GM23338 (cell line): ENCODE measurements at regions not wholly inside any gene's neighbourhood (a gene's known extent, or its start where the extent isn't known, plus 50 kb on each side); places are given as distances from the start of the nearest gene placed in this dataset.

Experiments used
- ATAC-seq: fragments of 200-7000 bp; cut with Tn5 transposase; 3 replicates; pipeline ENCODE4 v1.9.1; 2020
- DNase-seq: peaks from one replicate; pipeline ENCODE4 v3.0.0-alpha.2; 2015; ENCODE audit warnings: low spot score
- H2AFZ ChIP-seq: fragments of 200-600 bp; sonication (generic); 2 replicates; pipeline ENCODE4 v1.8.0; 2016; ENCODE audit warnings: antibody characterized with exemption, mild to moderate bottlenecking, moderate library complexity
- H3F3A ChIP-seq: fragments of 200-600 bp; sonication (generic); replicated peaks from 2 replicates; pipeline ENCODE4 v1.8.0; 2017; ENCODE audit warnings: antibody characterized with exemption, mixed run types, low read depth
- H3K27ac ChIP-seq: fragments of 200-600 bp; sonication (generic); 2 replicates; pipeline ENCODE4 v1.6.1; 2016; ENCODE audit warnings: low read depth
- H3K27me3 ChIP-seq: fragments of 200-600 bp; sonication (generic); 2 replicates; pipeline ENCODE4 v1.8.0; 2016; ENCODE audit warnings: mild to moderate bottlenecking, mixed run types, moderate library complexity; ENCODE audit not compliant: insufficient read depth
- H3K36me3 ChIP-seq: fragments of 200-600 bp; sonication (generic); 2 replicates; pipeline ENCODE4 v1.8.0; 2016; ENCODE audit warnings: mild to moderate bottlenecking; ENCODE audit not compliant: insufficient read depth
- H3K4me1 ChIP-seq: fragments of 200-600 bp; sonication (generic); 2 replicates; pipeline ENCODE4 v1.8.0; 2016; ENCODE audit warnings: mild to moderate bottlenecking, moderate library complexity; ENCODE audit not compliant: insufficient read depth
- H3K4me2 ChIP-seq: fragments of 200-600 bp; sonication (generic); 2 replicates; pipeline ENCODE4 v1.7.1; 2017; ENCODE audit warnings: mixed run types
- H3K4me3 ChIP-seq: fragments of 200-600 bp; sonication (generic); 2 replicates; pipeline ENCODE4 v1.6.1; 2016; ENCODE audit warnings: mixed run types
- H3K79me2 ChIP-seq: fragments of 200-600 bp; sonication (generic); replicated peaks from 2 replicates; pipeline ENCODE4 v1.8.0; 2017; ENCODE audit warnings: mild to moderate bottlenecking; ENCODE audit not compliant: insufficient read depth
- H3K9me2 ChIP-seq: fragments of 200-600 bp; sonication (generic); 2 replicates; pipeline ENCODE4 v1.8.0; 2017; ENCODE audit not compliant: insufficient read depth
- H4K20me1 ChIP-seq: fragments of 200-600 bp; sonication (generic); replicated peaks from 2 replicates; pipeline ENCODE4 v1.8.0; 2017; ENCODE audit warnings: mild to moderate bottlenecking; ENCODE audit not compliant: insufficient read depth
- H3K27ac Mint-ChIP-seq: 2 replicates; pipeline ENCODE4 v1.8.0; 2020; ENCODE audit warnings: inconsistent platforms, mild to moderate bottlenecking, moderate library complexity, mixed read lengths
- H3K27me3 Mint-ChIP-seq: 3 replicates; pipeline ENCODE4 v1.8.0; 2022; ENCODE audit warnings: low read depth, mild to moderate bottlenecking, moderate library complexity, mixed read lengths, inconsistent platforms; ENCODE audit not compliant: insufficient read depth, poor library complexity
- H3K36me3 Mint-ChIP-seq: 3 replicates; pipeline ENCODE4 v1.8.0; 2021; ENCODE audit warnings: low read depth, mild to moderate bottlenecking, inconsistent platforms, moderate library complexity, mixed read lengths
- H3K4me1 Mint-ChIP-seq: 3 replicates; pipeline ENCODE4 v1.8.0; 2020; ENCODE audit warnings: mild to moderate bottlenecking, inconsistent platforms, mixed read lengths
- H3K4me3 Mint-ChIP-seq: 3 replicates; pipeline ENCODE4 v1.8.0; 2021; ENCODE audit warnings: moderate library complexity, mild to moderate bottlenecking, inconsistent platforms, mixed read lengths
- H3K9me3 Mint-ChIP-seq: 3 replicates; pipeline ENCODE4 v1.8.0; 2020; ENCODE audit warnings: moderate library complexity, mild to moderate bottlenecking, inconsistent platforms, mixed read lengths
- CREB1 ChIP-seq: fragments of 250-450 bp; sonication (Bioruptor Pico); IDR thresholded peaks from 2 replicates; pipeline ENCODE4 v1.5.0; 2020; ENCODE audit warnings: low read depth, mild to moderate bottlenecking, moderate library complexity
- EZH2 ChIP-seq: fragments of 200-600 bp; sonication (generic); IDR thresholded peaks from one replicate; pipeline ENCODE4 v1.8.0; 2017; ENCODE audit warnings: antibody characterized with exemption, mild to moderate bottlenecking, low read depth; ENCODE audit not compliant: unreplicated experiment
- EZH2phosphoT487 ChIP-seq: fragments of 200-600 bp; sonication (generic); IDR thresholded peaks from one replicate; pipeline ENCODE4 v1.8.1; 2018; ENCODE audit warnings: antibody characterized with exemption; ENCODE audit not compliant: unreplicated experiment
- POLR2AphosphoS5 ChIP-seq: IDR thresholded peaks from 2 replicates; pipeline ENCODE4 v1.6.1; 2016; ENCODE audit warnings: antibody characterized with exemption, low read depth
- STAT1 ChIP-seq: IDR thresholded peaks from one replicate; pipeline ENCODE4 v1.6.1; 2016; ENCODE audit warnings: antibody characterized with exemption; ENCODE audit not compliant: unreplicated experiment
- ZNF331 ChIP-seq: fragments of 250-450 bp; sonication (Bioruptor Pico); IDR thresholded peaks from 2 replicates; pipeline ENCODE4 v1.5.0; 2020; ENCODE audit warnings: low read depth, mild to moderate bottlenecking, moderate library complexity
- TF ChIP-seq, protein P1 (sequence below), 2 experiments: fragments of 200-600 bp in 1 of 2; sonication (generic) in 1 of 2; conservative IDR thresholded peaks; 2 replicates each; pipeline versions ENCODE4 v1.5.1 to v1.6.1; 2016 to 2017; ENCODE audit warnings: antibody characterized with exemption in 2 of 2, low read depth in 2 of 2, mild to moderate bottlenecking in 2 of 2, moderate library complexity in 1 of 2
- TF ChIP-seq, protein P2 (sequence below): IDR thresholded peaks from one replicate; pipeline ENCODE4 v1.6.1; 2018; ENCODE audit warnings: antibody characterized with exemption; ENCODE audit not compliant: unreplicated experiment

DNA sequence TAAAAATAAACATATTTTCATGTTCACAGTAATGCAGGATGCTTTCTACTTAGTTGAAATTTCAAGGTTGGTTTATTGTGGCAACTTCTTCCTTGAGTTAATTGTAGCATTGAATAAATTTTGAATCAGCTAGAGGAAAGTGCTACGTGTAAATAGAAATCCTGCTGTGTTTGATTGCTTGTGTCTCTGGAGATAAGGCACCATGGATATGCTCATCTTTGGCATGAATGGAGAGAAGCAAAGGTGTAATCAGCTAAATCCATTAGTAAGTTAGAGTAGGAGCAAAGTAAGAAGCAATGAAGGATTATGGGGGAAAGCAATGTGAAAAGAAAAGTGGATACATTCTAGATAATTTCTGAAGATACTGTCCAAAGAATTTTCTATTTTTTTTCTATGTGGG lies 331.1 kb downstream of the PTPRC start:
- ATAC-seq (no peak), DNase-seq (no peak)
- H2AFZ ChIP-seq, result no peak overlapping the region
- no peaks in the 10 kb centered on the region for H3K9me3 Mint-ChIP-seq
- H3K27me3 Mint-ChIP-seq, result no peaks in the 10 kb centered on the region
- no peaks in the 10 kb centered on the region for H4K20me1 ChIP-seq
- peaks cover 5% of the 10 kb centered on the region for H3K4me1 Mint-ChIP-seq
- no peaks in the 10 kb centered on the region for H3F3A ChIP-seq
- H3K9me2 ChIP-seq, result no peaks in the 10 kb centered on the region
- no peaks in the 10 kb centered on the region for H3K79me2 ChIP-seq
- no peaks in the 10 kb centered on the region for H3K36me3 Mint-ChIP-seq
- no peak for TF ChIP-seq STAT1
- TF ChIP-seq EZH2phosphoT487, result no peak
- no peak for TF ChIP-seq POLR2AphosphoS5
- TF ChIP-seq, protein P1, sequence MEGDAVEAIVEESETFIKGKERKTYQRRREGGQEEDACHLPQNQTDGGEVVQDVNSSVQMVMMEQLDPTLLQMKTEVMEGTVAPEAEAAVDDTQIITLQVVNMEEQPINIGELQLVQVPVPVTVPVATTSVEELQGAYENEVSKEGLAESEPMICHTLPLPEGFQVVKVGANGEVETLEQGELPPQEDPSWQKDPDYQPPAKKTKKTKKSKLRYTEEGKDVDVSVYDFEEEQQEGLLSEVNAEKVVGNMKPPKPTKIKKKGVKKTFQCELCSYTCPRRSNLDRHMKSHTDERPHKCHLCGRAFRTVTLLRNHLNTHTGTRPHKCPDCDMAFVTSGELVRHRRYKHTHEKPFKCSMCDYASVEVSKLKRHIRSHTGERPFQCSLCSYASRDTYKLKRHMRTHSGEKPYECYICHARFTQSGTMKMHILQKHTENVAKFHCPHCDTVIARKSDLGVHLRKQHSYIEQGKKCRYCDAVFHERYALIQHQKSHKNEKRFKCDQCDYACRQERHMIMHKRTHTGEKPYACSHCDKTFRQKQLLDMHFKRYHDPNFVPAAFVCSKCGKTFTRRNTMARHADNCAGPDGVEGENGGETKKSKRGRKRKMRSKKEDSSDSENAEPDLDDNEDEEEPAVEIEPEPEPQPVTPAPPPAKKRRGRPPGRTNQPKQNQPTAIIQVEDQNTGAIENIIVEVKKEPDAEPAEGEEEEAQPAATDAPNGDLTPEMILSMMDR (conservative IDR thresholded peaks at IDR 0.05; ENCODE audit: low read depth in 2 of 2), result no peak
- no peaks in the 10 kb centered on the region for H3K4me1 ChIP-seq
- no peak overlapping the region for H3K4me3 Mint-ChIP-seq
- H3K36me3 ChIP-seq, result no peaks in the 10 kb centered on the region
- no peaks in the 10 kb centered on the region for H3K27me3 ChIP-seq
- H3K4me2 ChIP-seq, result no peak overlapping the region
- H3K27ac ChIP-seq, result no peak overlapping the region
- H3K27ac Mint-ChIP-seq, result no peak overlapping the region
- H3K4me3 ChIP-seq, result no peak overlapping the region

DNA sequence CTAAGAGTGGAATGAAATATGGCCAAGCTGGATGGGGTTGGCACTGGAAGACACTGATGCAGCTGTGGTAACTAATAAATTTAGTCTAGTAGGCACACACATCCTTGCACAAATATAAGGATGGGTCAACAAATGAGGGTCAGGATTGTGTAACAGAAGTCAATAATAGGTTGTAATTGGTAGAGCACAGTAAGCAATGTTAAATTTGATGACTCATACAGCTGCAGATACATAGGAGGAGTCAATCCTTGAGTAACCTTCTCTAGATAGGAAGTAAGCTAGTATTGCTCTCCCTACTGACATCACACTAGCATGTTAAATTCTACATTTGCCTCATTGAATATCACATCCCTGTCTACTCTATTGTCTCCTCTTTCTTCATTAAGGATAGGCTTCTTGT lies 332.1 kb downstream of the PTPRC start:
- Histone ChIP-seq H3K79me2 (no peaks in the 10 kb centered on the region), H3K27me3 (no peaks in the 10 kb centered on the region), H3F3A (no peaks in the 10 kb centered on the region), H2AFZ (no peak overlapping the region), H3K4me2 (no peak overlapping the region), H4K20me1 (no peaks in the 10 kb centered on the region), H3K36me3 (no peaks in the 10 kb centered on the region), H3K4me1 (no peaks in the 10 kb centered on the region), H3K4me3 (no peak overlapping the region), H3K9me2 (no peaks in the 10 kb centered on the region), H3K27ac (no peak overlapping the region)
- H3K4me3 Mint-ChIP-seq, result no peak overlapping the region
- no peak for DNase-seq
- H3K9me3 Mint-ChIP-seq, result no peaks in the 10 kb centered on the region
- TF ChIP-seq EZH2, result no peak
- no peak for TF ChIP-seq POLR2AphosphoS5
- no peak for TF ChIP-seq CREB1 (CRISPR knock-in tag)
- TF ChIP-seq ZNF331, result no peak
- ATAC-seq, result no peak
- no peak overlapping the region for H3K27ac Mint-ChIP-seq
- H3K4me1 Mint-ChIP-seq, result peaks cover 5% of the 10 kb centered on the region
- H3K27me3 Mint-ChIP-seq, result peaks cover 3% of the 10 kb centered on the region
- H3K36me3 Mint-ChIP-seq, result no peaks in the 10 kb centered on the region

DNA sequence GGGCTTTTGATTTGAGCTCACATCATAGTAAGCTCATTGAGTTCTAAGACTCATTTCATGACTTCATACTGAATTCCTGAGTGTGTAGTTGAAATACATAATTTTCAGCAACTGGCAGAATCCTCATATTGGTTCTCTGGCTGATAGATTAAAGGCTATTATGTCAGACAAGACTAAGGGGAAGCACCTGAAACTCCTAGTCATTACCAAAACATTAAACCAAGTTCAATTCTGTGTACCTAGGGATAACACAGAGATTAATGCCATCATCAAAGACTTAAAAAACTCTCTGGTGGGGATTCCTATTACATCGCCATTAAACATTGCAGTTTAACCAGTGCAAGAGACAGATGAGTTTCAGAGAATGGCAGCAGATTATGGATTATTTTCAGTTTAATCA lies 339.1 kb downstream of the PTPRC start:
- H3K4me3 Mint-ChIP-seq, result no peak overlapping the region
- no peak overlapping the region for H3K27ac ChIP-seq
- H3K36me3 ChIP-seq, result no peaks in the 10 kb centered on the region
- no peak overlapping the region for H3K4me3 ChIP-seq
- DNase-seq (no peak), ATAC-seq (no peak)
- no peaks in the 10 kb centered on the region for H3K27me3 ChIP-seq
- no peak overlapping the region for H3K27ac Mint-ChIP-seq
- no peaks in the 10 kb centered on the region for H4K20me1 ChIP-seq
- no peaks in the 10 kb centered on the region for H3F3A ChIP-seq
- H2AFZ ChIP-seq, result no peak overlapping the region
- H3K27me3 Mint-ChIP-seq, result peaks cover 3% of the 10 kb centered on the region
- peaks cover 5% of the 10 kb centered on the region for H3K4me1 Mint-ChIP-seq
- no peak overlapping the region for H3K4me2 ChIP-seq
- no peaks in the 10 kb centered on the region for H3K4me1 ChIP-seq
- H3K79me2 ChIP-seq, result no peaks in the 10 kb centered on the region
- H3K9me3 Mint-ChIP-seq, result no peaks in the 10 kb centered on the region
- no peaks in the 10 kb centered on the region for H3K36me3 Mint-ChIP-seq
- no peaks in the 10 kb centered on the region for H3K9me2 ChIP-seq
- TF ChIP-seq, protein P2, sequence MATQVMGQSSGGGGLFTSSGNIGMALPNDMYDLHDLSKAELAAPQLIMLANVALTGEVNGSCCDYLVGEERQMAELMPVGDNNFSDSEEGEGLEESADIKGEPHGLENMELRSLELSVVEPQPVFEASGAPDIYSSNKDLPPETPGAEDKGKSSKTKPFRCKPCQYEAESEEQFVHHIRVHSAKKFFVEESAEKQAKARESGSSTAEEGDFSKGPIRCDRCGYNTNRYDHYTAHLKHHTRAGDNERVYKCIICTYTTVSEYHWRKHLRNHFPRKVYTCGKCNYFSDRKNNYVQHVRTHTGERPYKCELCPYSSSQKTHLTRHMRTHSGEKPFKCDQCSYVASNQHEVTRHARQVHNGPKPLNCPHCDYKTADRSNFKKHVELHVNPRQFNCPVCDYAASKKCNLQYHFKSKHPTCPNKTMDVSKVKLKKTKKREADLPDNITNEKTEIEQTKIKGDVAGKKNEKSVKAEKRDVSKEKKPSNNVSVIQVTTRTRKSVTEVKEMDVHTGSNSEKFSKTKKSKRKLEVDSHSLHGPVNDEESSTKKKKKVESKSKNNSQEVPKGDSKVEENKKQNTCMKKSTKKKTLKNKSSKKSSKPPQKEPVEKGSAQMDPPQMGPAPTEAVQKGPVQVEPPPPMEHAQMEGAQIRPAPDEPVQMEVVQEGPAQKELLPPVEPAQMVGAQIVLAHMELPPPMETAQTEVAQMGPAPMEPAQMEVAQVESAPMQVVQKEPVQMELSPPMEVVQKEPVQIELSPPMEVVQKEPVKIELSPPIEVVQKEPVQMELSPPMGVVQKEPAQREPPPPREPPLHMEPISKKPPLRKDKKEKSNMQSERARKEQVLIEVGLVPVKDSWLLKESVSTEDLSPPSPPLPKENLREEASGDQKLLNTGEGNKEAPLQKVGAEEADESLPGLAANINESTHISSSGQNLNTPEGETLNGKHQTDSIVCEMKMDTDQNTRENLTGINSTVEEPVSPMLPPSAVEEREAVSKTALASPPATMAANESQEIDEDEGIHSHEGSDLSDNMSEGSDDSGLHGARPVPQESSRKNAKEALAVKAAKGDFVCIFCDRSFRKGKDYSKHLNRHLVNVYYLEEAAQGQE, result no peak
